Endothelial cell (in vitro differentiated cells): ENCODE measurements at regions not wholly inside any gene's neighbourhood (a gene's known extent, or its start where the extent isn't known, plus 50 kb on each side); places are given as distances from the start of the nearest gene placed in this dataset.

ENCODE experiments used
- DNase-seq: peaks from one replicate; pipeline ENCODE4 v3.0.0; 2021; ENCODE audit warnings: low spot score
- H3K27ac Mint-ChIP-seq: one replicate; pipeline ENCODE4 v1.8.0; 2021; ENCODE audit warnings: mixed read lengths, inconsistent platforms; ENCODE audit not compliant: unreplicated experiment
- H3K27me3 Mint-ChIP-seq: one replicate; pipeline ENCODE4 v1.8.0; 2021; ENCODE audit warnings: mild to moderate bottlenecking, moderate library complexity, mixed read lengths, inconsistent platforms; ENCODE audit not compliant: unreplicated experiment
- H3K36me3 Mint-ChIP-seq: one replicate; pipeline ENCODE4 v1.8.0; 2021; ENCODE audit warnings: mild to moderate bottlenecking, low read depth, mixed read lengths, inconsistent platforms; ENCODE audit not compliant: unreplicated experiment
- H3K4me1 Mint-ChIP-seq: one replicate; pipeline ENCODE4 v1.8.0; 2021; ENCODE audit warnings: mild to moderate bottlenecking, mixed read lengths, inconsistent platforms; ENCODE audit not compliant: unreplicated experiment
- H3K4me3 Mint-ChIP-seq: one replicate; pipeline ENCODE4 v1.8.0; 2021; ENCODE audit warnings: mild to moderate bottlenecking, mixed read lengths, inconsistent platforms; ENCODE audit not compliant: unreplicated experiment
- H3K9me3 Mint-ChIP-seq: one replicate; pipeline ENCODE4 v1.8.0; 2021; ENCODE audit warnings: mixed read lengths, inconsistent platforms; ENCODE audit not compliant: unreplicated experiment
- TF ChIP-seq, protein P1 (sequence below): fragments of 200-600 bp; sonication (generic); IDR thresholded peaks from one replicate; pipeline ENCODE4 v1.5.0; 2021; ENCODE audit warnings: antibody characterized with exemption; ENCODE audit not compliant: unreplicated experiment

DNA sequence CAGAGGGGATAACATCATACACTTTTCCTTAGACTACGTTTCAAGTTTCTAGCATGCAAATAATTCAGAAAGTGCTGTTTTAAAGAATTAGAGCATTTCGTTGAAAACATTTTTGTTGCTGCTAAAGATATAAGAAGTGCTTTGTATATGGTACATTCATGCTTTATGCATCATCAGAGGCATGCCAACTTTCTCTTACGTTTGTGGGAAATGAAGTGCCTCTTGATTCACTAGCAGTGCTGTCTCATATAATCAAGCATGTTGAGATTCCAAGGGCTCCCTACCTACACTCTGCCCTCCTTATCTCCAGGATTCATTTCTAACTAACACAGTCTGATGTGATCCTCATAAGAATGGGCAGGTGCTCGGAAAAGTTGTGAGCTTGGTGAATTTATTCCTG lies 748.6 kb upstream of the DDX18 start:
- Mint-ChIP-seq H3K36me3 (peaks cover 2% of the 10 kb centered on the region), H3K27ac (no peak overlapping the region), H3K9me3 (no peaks in the 10 kb centered on the region), H3K27me3 (no peaks in the 10 kb centered on the region), H3K4me3 (no peak overlapping the region), H3K4me1 (peaks cover 5% of the 10 kb centered on the region)
- no peak for DNase-seq
- TF ChIP-seq, protein P1, sequence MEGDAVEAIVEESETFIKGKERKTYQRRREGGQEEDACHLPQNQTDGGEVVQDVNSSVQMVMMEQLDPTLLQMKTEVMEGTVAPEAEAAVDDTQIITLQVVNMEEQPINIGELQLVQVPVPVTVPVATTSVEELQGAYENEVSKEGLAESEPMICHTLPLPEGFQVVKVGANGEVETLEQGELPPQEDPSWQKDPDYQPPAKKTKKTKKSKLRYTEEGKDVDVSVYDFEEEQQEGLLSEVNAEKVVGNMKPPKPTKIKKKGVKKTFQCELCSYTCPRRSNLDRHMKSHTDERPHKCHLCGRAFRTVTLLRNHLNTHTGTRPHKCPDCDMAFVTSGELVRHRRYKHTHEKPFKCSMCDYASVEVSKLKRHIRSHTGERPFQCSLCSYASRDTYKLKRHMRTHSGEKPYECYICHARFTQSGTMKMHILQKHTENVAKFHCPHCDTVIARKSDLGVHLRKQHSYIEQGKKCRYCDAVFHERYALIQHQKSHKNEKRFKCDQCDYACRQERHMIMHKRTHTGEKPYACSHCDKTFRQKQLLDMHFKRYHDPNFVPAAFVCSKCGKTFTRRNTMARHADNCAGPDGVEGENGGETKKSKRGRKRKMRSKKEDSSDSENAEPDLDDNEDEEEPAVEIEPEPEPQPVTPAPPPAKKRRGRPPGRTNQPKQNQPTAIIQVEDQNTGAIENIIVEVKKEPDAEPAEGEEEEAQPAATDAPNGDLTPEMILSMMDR, result no peak

DNA sequence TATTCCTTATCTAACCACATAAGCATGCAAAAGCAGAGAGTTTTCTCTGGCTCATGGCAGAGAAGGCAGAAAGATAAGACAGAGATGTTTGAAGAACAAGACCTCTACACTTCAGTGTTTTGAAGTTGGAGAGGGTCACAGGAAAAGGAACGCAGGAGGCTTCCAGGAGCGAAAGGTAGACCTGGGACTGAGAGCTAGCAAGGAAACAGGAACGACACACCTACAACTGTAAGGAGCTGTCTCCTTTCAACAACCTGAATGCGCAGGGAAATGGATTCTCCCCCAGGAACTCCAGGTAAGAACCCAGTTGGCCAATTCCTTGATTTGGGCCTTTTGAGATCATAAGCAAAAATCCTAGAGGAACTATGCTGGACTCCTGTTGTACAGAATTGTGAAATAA lies 746.6 kb upstream of the DDX18 start:
- Mint-ChIP-seq H3K27ac (no peak overlapping the region), H3K9me3 (no peaks in the 10 kb centered on the region), H3K27me3 (peaks cover 1% of the 10 kb centered on the region), H3K4me1 (peaks cover 5% of the 10 kb centered on the region), H3K4me3 (peak overlapping the region; percentile 42), H3K36me3 (peaks cover 4% of the 10 kb centered on the region)
- no peak for DNase-seq
- TF ChIP-seq, protein P1, result no peak

DNA sequence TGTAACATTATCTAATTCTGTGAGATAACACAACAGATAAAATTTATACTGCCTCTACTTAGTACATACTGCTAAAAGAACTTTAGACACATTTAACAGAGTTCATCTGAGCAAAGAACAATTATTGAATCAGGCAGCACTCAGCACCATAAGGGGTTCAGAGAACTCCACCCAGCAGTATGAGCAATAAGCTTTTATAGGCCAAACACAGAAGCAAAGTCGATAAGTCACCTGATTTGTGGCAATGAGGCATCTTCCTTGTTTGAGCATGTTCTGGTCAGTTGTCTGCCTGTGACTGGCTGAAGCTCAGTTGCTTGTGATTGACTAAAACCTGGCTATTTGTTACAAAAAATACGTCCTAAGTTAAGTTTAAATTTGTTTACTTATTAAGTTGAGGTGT lies 746.1 kb upstream of the DDX18 start:
- Mint-ChIP-seq H3K4me3 (no peak overlapping the region), H3K27ac (no peak overlapping the region), H3K36me3 (peaks cover 4% of the 10 kb centered on the region), H3K9me3 (no peaks in the 10 kb centered on the region), H3K4me1 (peaks cover 5% of the 10 kb centered on the region), H3K27me3 (peaks cover 1% of the 10 kb centered on the region)
- TF ChIP-seq, protein P1, result no peak
- DNase-seq, result no peak

DNA sequence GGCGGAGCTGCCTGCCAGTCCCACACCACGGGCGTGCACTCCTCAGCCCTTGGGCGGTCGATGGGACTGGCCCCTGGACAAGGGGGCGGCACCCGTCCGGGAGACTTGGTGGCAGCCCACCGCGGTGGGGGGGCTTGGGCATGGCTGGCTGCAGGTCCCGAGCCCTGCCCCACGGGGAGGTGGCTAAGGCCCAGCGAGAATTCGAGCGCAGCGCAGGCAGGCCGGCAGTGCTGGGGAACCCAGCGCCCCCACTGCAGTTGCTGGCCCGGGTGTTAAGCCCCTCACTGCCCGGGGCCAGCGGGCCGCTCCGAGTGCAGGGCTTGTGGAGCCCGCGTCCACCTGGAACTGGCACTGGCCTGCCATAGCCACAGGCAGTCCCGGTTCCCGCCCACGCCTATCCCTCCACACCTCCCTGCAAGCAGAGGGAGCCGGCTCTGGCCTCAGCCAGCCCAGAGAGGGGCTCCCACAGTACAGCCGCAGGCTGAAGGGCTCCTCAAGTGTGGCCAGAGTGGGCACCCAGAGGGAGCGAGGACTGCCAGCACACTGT lies 742.9 kb upstream of the DDX18 start:
- no peak for DNase-seq
- TF ChIP-seq, protein P1, result no peak
- no peak overlapping the region for H3K27ac Mint-ChIP-seq

DNA sequence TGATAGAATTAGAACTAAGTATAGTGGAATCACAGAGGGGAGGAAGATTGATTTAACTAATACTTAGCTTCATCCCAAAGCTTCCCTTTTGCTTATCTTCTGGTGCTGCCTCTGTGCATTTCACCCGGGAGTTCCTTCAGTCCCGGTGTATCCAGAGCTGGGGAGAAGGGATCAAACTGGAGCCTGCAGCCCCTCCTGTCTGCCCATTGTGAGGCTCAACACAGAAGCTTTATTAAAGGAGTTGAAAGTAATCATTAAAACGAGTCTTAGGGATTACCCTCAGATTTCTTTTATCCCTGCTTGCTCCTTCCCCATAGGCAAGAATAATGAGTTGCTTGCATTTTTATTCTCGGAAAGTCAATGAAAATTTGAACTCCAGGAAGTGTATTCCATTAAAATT lies 739.7 kb upstream of the DDX18 start:
- Mint-ChIP-seq H3K9me3 (no peaks in the 10 kb centered on the region), H3K4me3 (no peak overlapping the region), H3K27me3 (peaks cover 3% of the 10 kb centered on the region), H3K27ac (no peak overlapping the region), H3K36me3 (peaks cover 4% of the 10 kb centered on the region), H3K4me1 (no peaks in the 10 kb centered on the region)
- DNase-seq, result no peak
- TF ChIP-seq, protein P1, result no peak

More for the DNA sequence above, 742.9 kb upstream of the DDX18 start:
- Mint-ChIP-seq H3K4me1 (peaks cover 5% of the 10 kb centered on the region), H3K36me3 (peaks cover 4% of the 10 kb centered on the region), H3K9me3 (no peaks in the 10 kb centered on the region), H3K4me3 (no peak overlapping the region), H3K27me3 (peaks cover 2% of the 10 kb centered on the region)
